ENCODE measurements at regions not wholly inside any gene's neighbourhood (a gene's known extent, or its start where the extent isn't known, plus 50 kb on each side); places are given as distances from the start of the nearest gene placed in this dataset.

GRCh38 chr17:53570731-53571130 is 252.0 kb upstream of the KIF2B start:
- H3K9me3 ChIP-seq: no peaks in the 10 kb centered on the region
- DNase-seq (ENCODE audit: extremely low spot score in 2 of 2): no peak
- no peak overlapping the region for H3K4me3 ChIP-seq
- H3K27me3 ChIP-seq: no peaks in the 10 kb centered on the region
- TF ChIP-seq CTCF (IDR thresholded peaks at IDR 0.05) (no peak), POLR2AphosphoS5 (IDR thresholded peaks at IDR 0.05; ENCODE audit: insufficient read depth in 1 of 2, low read depth in 1 of 2) (no peak), POLR2A (IDR thresholded peaks at IDR 0.05) (no peak)
- H3K27ac ChIP-seq: no peak overlapping the region
- intact Hi-C loops (cut with DNase I): no loop called here
- H3K4me1 ChIP-seq: no peaks in the 10 kb centered on the region
- no peaks in the 10 kb centered on the region for H3K36me3 ChIP-seq

DNA sequence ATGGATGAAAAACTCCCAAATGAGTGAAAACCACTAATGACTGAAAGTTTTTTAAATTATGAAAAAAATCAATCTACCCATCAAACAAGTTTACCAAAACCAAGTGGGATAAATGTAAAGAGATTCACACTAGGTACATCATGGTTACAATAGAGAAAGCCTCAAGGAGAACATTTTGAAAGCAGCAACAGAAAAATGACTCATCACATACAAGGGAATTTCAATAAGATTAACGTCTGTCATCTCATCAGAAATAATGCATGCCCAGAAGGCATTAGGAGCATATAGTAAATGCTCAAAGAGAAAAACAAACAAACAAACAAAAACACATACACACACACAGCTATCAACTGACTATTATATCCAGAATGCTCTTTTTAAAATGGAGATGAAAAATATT is 261.8 kb upstream of the KIF2B start:
- no peak overlapping the region for H3K4me3 ChIP-seq
- intact Hi-C loops (cut with DNase I): no loop called here

GRCh38 chr17:53548252-53548651 is 274.5 kb upstream of the KIF2B start:
- Histone ChIP-seq H3K9me3 (no peaks in the 10 kb centered on the region), H3K36me3 (no peaks in the 10 kb centered on the region), H3K4me3 (no peak overlapping the region), H3K27me3 (no peaks in the 10 kb centered on the region), H3K27ac (no peak overlapping the region), H3K4me1 (no peaks in the 10 kb centered on the region)
- DNase-seq (ENCODE audit: extremely low spot score in 2 of 2): no peak
- TF ChIP-seq POLR2AphosphoS5 (IDR thresholded peaks at IDR 0.05; ENCODE audit: insufficient read depth in 1 of 2, low read depth in 1 of 2) (no peak), CTCF (IDR thresholded peaks at IDR 0.05) (no peak), POLR2A (IDR thresholded peaks at IDR 0.05) (no peak)
- intact Hi-C loops (cut with DNase I): no loop called here

More for the DNA sequence above, 261.8 kb upstream of the KIF2B start:
- no peaks in the 10 kb centered on the region for H3K27me3 ChIP-seq
- no peak overlapping the region for H3K27ac ChIP-seq
- no peak for TF ChIP-seq CTCF (IDR thresholded peaks at IDR 0.05)
- TF ChIP-seq POLR2AphosphoS5 (IDR thresholded peaks at IDR 0.05; ENCODE audit: insufficient read depth in 1 of 2, low read depth in 1 of 2): no peak
- TF ChIP-seq POLR2A (IDR thresholded peaks at IDR 0.05): no peak
- H3K36me3 ChIP-seq: no peaks in the 10 kb centered on the region
- H3K4me1 ChIP-seq: no peaks in the 10 kb centered on the region
- H3K9me3 ChIP-seq: no peaks in the 10 kb centered on the region
- no peak for DNase-seq (ENCODE audit: extremely low spot score in 2 of 2)

- Histone ChIP-seq H3K36me3 (no peaks in the 10 kb centered on the region), H3K4me1 (no peaks in the 10 kb centered on the region), H3K27me3 (no peaks in the 10 kb centered on the region), H3K9me3 (no peaks in the 10 kb centered on the region), H3K4me3 (no peak overlapping the region), H3K27ac (no peak overlapping the region)
- no peak for TF ChIP-seq POLR2A (IDR thresholded peaks at IDR 0.05)
- no peak for TF ChIP-seq CTCF (IDR thresholded peaks at IDR 0.05)
- no peak for TF ChIP-seq POLR2AphosphoS5 (IDR thresholded peaks at IDR 0.05; ENCODE audit: insufficient read depth in 1 of 2, low read depth in 1 of 2)
- no peak for DNase-seq (ENCODE audit: extremely low spot score in 2 of 2)
- intact Hi-C loops (cut with DNase I): no loop called here
Observed at GRCh38 chr17:53543472-53543871, 279.3 kb upstream of the KIF2B start.

DNA sequence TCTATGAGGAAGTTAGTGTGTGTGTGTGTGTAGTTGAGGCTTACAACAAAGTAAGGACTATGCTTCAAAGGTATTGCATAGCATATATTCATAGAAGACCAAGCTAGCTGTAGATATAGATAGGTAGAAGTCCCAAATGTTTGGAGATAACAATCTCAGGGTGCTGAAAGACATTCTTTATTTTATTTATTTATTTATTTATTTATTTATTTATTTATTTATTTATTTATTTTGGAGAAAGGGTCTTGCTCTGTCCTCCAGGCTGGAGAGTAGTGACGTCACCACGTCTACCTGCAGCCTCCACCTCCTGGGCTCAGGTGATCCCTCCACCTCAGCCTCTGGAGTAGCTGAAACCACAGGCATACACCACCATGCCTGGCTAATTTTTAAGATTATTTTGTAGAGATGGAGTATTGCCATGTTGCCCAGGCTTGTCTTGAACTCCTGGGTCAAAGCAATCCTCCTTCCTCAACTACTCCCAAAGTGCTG is 284.6 kb upstream of the KIF2B start:
- Histone ChIP-seq H3K27me3 (no peaks in the 10 kb centered on the region), H3K27ac (no peak overlapping the region), H3K36me3 (no peaks in the 10 kb centered on the region), H3K4me1 (no peaks in the 10 kb centered on the region), H3K4me3 (no peak overlapping the region), H3K9me3 (no peaks in the 10 kb centered on the region)
- no peak for DNase-seq (ENCODE audit: extremely low spot score in 2 of 2)
- TF ChIP-seq POLR2A (IDR thresholded peaks at IDR 0.05): no peak
- TF ChIP-seq CTCF (IDR thresholded peaks at IDR 0.05): no peak
- no peak for TF ChIP-seq POLR2AphosphoS5 (IDR thresholded peaks at IDR 0.05; ENCODE audit: insufficient read depth in 1 of 2, low read depth in 1 of 2)
- intact Hi-C loops (cut with DNase I): no loop called here

Data from vagina (tissue), 2 donors.